Suppressor macrophage (primary cell): ENCODE measurements at regions not wholly inside any gene's neighbourhood (a gene's known extent, or its start where the extent isn't known, plus 50 kb on each side); places are given as distances from the start of the nearest gene placed in this dataset.

Experiments used
- DNase-seq, 4 experiments: peaks; one replicate each; pipeline ENCODE4 v3.0.0-alpha.2; 2020 to 2022

DNA sequence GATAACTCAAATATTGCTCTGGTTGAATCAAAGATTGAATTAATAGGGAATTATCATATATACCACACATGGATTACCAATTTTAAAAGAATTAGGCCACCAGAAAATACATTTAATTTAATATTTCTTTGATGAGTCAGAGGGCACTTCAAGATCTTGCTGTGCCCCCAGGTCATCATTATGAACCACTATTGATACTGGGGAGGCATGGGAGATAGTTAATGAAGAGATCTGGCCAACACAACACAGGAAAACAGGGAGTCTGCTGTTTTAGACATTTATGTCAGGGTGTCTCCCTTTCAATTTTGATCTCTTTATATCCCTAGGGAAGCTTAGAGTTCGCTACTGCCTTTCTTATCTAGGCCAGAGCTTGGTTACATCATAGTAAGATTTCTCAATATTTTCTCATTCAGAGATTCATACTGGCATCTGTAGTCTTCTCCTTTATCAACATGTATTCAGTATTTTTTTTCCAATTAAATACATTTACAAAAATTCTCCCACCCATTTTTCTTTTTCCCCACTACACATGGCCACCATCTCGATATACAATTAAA, 158.3 kb upstream of the ZFHX3 start:
- DNase-seq = no peak

DNA sequence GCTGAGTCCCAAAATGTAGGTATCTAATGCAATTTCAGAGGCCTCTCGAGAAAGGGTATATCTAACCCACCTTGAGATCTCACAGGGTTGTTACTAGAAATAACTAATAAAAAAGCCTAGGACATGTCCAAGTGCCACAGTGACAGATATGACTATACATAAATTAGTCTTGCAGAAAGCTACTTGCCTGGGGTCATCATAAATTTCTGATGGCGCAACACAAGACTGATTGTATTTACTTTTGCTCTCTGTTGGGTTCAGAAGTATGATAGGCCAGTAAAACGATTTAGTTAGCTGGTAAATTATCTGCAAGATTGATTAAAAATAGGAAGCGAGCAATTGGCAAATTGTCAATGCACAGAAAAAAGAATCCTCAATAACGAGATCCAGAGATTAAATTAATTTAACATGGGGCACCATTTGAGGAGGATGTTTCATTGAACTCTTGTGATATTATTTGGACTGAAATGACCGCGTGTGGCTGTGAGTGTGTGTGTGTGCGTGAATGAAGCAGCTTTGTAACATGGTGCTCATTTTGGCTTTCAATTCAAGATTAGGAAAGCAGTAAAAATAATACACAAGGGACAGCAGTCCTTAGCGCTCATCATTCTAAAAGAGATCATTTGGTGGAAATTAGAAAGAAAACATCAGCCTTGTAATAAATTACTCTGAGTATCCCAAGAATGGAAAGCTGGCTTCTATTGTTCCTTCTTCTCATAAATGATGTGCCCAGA, 157.4 kb upstream of the ZFHX3 start:
- no peak for DNase-seq

DNA sequence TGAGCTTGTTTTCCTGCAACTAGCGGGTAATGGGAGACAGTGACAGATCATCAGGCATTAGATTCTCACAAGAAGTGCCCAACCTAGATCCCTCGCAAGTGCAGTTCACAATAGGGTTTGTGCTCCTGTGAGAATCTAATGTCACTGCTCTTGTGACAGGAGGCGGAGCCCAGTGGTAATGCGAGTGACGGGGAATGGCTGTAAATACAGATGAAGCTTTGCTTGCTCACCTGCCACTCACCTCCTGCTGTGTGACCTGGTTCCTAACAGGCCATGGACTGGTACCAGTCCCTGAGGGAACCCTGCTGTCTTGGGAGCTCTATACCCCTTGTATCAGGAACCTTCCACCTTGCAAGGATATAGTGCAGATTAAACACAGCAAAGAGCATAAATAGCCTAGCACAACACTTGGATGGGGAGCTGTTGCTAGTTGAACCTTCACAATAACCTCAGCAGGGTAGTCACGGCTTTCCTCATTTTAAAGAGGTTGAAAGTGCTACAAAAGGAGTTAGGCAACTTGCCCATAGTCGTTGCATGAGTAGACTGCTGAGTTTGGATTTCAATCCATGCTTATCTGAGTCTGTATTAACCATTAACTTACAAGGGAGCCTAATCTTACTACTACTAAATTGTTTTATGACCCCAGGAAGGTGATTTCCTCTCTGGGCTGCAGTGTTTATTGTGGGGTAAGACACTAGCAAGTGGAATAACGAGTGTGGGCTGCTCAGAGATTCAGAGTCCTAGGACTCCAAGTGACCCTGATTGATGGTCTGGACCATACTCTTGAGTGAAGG, 156.6 kb upstream of the ZFHX3 start:
- DNase-seq = no peak

DNA sequence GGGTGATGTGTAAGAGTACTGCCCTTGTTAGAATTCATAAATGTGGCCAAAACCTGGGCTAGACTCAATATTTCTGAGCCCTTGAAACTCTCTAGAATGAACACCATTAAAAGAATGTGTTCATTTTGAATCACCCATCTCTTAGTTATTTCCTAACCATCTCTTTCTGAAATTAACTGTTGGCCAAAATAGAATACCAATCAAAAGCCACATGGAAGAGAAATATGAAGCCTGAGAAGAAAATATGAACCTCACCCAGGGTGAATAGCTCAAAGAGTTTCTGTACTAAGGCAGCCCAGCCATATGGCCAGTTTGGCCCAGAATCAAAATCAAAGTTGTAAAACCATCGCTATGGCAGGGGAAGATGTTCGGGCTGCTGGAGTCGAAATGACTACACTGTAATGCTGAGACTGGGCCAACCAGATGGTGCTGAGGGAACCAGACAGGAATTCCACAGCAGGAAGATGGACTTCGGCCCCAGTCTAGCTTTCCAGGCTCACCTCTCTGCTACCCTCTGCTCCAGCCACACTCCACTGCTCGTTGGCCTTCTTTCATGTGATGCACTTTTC, 154.3 kb upstream of the ZFHX3 start:
- no peak for DNase-seq

DNA sequence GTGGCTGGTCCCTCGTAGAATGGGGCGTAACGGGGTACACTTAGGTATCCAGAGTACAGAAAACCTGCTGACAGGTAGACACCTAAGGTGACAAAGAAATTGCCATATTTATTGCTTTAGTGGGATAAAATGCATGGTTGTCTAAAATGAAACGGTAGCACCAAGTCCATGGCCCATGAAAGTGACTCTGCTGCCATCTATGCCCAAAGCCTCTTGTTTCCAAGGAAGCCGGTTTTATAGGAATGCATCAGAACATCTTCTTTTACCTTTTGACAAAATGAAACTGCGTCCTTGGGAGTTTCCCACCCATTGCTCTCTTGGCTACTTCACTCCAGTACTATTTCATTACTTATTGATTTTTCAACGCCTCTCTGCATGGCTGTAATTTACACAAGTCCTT, 151.3 kb upstream of the ZFHX3 start:
- peak in 1 of 4 experiments; percentile 15 for DNase-seq

DNA sequence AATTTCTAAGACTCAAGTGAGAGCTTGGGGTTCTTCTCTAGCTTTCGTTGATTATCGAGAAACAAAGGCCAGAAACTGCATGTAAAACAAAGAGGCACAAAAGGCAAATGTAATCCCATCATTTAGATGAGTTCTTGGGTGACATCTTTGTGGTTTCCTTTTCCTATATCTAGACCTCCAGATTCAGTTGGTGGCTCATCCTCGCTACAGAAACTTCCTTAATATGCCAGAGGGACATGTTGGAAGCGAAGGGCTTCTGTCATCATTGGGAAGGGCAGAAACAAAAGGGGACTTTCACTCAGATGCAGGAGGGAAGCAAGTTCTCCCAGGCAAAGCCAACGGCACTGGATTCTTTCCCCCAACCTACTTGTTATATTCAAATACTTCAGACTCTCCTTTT, 150.6 kb upstream of the ZFHX3 start:
- DNase-seq = peak in 2 of 4 experiments; percentile 12 to 26

DNA sequence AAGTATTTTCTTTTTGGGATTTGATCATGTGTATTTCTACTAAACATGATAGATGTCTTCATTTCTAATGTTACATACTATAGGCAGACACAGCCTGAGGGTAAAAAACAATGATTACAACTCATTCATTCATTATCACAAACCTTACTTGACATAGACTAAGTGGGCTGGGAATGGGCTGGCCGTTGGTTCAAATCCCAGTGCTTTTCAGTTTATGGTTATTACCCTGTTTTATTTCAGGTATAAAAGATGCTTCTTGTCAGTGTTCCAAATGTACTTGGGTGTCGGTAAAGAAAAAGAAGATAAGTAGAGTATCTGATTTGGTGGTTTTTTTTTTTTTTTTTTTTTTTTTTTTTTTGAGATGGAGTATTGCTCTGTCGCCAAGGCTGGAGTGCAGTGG, 149.7 kb upstream of the ZFHX3 start:
- DNase-seq = no peak

DNA sequence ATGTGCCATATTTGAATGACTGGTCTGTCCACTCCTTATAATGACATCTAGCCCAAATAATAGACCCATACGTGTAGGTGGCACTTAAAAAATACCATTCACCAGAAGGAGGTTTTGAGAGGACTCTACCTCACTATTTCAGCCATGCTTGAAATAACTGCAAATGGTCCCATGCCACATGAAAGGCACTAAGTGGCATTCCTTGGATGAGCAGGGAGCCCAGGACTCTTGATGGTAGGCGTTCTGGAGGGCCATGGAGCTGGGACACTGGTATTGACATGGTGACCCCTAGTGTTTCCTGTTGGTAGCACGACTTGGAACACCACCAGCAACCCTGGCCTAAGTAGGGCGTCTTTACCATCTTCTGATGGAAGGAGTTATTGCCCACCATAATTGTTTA, 148.7 kb upstream of the ZFHX3 start:
- peak; percentile 78 to 87 (median 81) for DNase-seq

DNA sequence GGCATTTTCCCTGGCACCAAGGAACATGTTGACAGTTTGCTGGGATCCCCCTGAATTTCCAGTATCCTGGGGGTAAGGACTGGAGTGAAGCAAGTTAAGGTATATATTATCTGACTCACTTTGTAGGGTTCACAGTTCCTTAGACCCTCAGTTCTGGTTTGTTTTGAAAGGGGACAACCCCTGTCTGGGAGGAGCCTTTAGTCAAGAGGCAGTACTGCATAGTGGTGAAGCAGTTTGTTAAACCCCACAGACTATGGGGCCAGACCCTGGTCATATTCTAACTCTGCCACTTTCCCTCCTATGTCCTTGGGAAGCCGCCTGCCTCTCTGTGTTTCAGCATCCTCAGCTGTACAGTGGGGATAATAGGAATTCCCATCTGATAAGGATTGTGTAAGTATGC, 145.5 kb upstream of the ZFHX3 start:
- no peak for DNase-seq

DNA sequence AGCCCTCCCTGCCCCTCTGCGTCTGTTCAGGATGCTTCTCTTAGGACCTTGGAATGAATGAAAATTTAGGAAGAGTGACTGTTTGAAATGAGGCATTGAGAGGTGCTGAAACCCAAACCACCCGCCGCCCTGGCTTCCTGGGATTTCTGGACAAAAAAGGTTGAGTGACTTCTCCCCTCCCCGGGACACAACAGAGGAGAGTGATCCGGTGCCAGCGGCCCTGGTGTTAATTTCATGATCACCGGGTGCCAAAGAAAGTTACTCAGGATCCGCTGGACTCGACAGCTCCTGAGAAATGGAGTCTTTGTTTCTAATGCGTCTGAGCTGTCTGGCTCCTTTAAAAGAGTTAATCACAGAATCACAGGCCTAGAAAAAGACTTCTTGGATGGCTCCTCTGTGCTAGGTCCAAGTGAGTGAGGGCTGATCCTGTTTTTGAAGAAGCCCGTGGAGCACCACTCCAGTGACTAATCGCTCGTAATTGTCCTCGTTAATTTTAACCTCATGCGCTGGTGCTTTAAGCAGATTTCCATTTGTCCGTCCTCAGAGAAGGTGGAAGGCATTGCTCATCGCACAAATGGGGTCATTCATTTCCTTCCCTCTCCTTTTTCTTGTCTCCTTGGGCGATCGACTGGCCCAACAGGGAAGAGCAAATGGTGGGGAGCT, 144.4 kb upstream of the ZFHX3 start:
- DNase-seq = no peak

DNA sequence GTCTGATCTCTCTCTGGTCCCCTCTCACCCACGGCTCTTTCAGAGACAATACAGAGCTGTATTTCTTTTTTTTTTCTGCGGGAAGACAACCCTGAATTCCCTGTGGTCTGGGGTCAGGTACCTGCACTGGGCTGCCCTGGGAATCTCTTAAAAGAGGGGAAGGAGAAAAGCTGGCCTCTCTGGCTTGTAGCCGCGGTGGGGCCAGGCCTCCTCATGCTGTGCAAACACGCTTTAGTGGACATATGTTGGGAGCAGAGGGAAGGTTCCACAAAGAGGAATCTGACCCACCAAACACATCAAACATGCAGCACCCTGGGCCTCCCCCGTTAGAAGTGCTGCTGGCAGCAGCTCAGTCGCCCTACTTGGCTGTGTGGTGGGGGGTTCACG, 143.7 kb upstream of the ZFHX3 start:
- DNase-seq = no peak

DNA sequence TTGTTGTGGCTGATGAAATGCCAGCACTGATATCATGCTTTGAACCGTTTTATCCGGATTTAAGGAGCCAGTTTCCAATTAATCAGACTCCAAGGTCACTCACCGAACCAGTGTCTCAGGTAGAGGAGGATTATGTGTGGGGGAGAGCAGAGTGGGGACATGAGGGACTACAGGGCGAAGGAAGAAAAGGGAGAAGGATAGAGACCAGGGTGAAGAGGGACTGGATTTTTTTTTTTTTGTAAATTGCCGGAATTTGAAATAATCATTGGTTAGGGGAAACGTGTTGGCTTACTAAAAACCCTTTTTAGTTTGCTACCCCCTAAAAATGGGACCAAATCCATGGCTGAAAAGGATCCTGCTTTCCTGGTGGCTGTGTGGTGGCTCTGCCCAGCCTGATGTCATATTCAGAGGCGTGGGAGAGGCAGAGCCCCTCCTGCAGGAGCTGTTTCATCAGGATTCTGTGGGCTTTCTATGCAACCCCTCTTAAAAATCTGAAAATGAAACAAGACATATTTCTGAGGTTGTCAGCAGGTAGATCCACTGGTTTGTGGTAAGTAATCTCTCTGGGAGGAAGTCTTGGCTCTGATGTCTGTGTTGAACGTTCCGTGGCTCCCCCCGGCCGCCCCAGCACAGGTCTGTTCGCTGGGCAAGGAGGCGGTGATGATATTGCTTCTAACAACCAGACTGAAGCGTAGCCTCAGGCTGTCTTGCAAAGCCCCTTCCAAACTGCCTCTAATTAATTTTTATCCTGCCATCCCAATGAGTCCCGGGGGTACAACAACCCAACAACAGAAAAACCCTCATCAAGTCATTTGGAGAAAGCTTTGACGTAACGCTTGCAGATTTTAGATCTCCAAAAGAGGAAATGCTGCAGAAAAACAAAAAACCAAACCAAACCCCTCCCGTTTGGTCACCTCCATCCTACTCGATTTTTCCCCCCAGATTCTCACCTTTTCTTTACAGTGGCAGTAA, 143.0 kb upstream of the ZFHX3 start:
- peak in 2 of 4 experiments; percentile 9 to 38 for DNase-seq

DNA sequence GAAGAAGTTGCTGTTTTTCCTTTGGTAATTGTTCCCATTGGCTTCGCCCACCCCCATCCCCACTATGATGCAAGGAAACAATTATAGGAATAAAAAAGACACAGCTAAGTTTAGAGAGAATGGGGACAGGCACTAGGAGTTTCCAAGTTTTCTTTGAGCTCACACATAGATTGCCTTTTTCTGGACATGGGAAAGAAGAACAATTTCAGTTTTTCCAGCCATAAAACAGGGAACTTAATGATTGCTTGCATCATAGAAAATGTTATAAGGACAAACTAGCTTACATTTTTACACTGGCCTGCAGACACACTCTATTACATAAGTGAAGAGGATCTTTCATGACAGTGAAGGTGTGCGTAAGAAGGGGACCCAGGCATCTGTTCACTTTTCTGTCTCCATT, 142.3 kb upstream of the ZFHX3 start:
- DNase-seq = peak in 3 of 4 experiments; percentile 13 to 59 (median 51)

DNA sequence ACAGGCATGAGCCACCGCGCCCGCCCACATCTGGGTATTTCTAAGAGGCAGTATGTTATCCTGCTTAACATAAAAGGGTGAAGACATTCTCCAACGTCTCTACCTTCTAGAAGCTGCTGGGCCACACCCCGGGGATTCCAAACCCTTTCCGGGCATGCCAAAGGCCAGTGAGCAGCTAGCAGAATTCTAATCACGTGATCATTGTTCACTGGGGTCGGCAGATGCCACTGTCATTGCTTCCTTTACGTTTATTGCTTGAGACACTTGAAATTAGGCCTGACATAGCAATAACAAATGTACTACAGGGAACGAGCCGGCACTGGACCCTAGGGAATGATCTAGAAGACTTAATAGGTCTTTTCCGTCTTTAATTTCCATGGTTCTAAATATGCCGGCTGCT, 141.2 kb upstream of the ZFHX3 start:
- no peak for DNase-seq

DNA sequence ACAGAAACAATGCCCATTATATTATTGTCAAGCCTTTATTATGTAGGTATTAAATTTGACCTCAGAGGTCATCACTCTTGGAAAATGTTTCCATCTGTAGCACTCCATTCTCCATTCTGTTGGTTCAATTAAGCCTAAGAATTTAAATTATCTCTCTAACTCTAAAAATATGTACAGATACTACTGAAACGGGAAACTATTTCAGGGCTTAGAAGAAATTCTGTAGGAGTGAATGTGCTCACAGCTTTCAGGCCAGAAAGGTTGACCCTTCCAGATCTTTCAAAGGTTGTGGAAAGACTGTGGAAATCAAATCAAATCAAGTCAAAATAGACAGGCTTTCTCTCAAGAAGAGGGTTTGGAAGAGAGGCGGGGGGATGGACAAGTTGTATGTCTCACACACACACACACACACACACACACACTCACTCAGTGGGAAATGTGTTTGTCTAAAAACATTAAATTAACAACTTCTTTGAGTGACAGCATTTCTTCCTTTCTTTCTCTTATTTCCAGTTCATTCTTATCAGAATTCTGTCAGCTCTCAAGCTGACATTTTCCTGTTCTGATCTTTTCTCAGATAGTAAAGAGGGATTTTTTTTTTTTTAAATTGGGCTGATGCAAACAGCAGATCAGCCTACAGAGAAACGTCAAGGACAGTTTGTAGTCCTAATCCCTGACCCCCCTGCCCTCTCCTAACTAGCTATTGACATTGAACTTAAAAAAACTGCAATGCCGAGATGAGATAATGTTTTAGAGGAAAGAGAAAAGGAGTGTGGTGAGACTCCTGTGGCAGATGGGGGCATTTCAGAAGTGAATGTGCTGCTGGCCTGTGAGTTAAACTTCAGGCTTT, 139.0 kb upstream of the ZFHX3 start:
- DNase-seq = no peak

DNA sequence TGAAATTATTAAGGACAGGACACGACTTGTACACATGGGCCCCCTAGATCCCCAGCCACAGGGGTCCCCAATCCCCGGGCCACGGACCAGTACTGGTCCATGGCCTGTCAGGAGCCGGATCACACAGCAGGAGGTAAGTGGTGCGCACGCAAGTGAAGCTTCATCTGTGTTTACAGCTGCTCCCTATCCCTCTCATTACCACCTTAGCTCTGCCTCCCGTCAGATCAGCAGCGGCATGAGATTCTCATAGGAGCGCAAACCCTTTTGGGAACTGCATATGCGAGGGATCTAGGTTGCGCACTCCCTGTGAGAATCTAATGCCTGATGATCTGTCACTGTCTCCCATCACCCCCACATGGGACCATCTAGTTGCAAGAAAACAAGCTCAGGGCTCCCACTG, 137.8 kb upstream of the ZFHX3 start:
- no peak for DNase-seq

DNA sequence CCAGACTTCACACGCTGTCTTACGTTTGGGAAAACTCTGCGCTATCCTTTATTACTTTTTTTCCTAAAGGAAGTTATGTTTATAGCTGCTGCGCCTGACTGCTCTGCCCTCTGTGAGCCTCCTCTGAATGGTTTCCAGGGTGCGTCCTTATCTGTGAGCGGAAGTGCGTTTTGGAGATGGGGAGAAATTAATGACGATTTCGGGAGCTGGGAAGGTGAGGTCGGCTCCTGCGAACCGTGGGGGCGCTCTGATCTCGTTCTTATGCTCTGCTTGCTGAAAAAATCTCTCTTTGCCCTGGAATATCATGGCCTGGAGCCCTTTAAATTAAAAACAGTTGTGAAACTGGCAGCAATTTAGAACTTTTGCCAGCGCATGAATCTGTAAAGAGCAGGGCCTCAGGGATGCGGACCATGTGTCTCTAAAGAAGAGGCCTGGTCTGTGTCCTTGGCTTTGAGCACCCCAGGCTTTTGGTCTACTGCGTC, 135.7 kb upstream of the ZFHX3 start:
- DNase-seq = no peak

DNA sequence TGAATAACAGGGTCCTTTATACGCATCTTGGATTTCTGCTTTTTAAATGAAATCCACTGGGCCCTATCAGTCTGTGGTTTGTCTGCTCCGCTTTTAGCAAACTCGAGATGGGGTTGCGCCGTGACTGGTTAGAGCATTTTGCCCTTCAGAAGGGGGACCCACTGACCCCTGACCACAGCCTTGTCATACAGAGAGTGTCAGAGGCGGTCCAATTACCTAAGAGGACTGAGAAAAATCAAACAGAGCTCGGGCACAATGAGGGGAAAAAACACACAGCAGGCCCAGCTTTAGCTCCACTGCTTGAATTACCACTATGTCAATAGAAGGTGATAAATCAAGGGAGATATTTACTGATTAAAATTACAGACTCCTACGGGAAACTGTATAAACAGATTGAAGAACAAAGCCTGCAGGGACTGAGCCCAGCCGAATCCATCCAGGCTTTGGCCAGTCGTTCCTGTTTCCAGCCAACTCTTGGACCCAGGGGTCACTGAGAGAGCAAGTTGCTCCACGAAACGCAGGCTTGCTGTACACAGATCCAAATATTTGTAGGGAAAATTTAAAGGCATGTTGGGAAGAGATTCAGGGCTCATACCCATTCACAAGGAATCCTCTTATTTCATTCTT, 131.9 kb upstream of the ZFHX3 start:
- no peak for DNase-seq

DNA sequence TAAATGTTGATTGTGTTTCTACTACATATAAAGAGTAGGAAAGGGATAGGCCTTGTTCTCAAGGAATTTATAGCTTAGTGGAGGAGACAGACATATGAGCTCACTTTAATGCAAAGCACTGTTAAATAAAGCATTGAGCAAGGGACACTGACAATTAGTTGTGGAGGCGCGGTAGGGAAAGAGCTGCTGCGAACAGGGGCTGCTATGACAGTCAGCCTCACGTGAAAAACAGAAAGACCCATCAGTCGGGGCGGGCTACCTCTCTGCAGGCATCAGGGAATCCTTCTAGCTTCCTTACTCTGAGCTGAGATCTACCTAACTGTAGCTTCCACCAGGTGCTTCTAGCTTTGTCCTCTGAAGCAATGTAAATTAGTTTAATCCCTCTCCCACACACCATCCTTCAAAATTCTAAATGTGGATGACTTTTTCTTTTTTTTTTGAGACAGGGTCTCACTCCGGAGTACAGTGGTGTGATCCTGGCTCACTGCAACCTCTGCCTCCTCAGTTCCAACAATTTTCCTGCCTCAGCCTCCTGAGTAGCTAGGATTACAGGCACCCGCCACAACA, 129.9 kb upstream of the ZFHX3 start:
- DNase-seq = no peak

DNA sequence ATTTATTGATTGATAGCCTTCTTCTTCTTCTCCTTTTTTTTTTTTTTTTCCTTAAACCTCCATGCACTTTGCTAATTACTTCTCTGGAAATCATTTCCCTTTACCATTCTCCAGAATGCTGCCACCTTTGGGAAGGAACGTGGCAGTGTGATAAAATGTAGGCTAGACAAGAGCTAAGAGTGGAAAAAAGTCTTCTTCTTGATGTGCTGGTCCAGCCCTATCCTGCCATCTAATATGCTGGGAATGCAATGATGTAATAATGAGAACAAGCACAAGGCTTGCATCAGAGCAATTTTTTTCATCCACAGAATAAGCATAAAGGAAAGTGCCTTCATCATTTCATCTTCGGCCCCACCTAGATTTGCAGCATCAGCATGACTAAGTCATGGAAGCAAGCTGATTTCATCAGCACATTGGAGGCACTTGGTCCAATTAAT, 128.7 kb upstream of the ZFHX3 start:
- DNase-seq = no peak
